SU-DHL-6 (cell line): ENCODE measurements at regions not wholly inside any gene's neighbourhood (a gene's known extent, or its start where the extent isn't known, plus 50 kb on each side); places are given as distances from the start of the nearest gene placed in this dataset.
A peak's percentile ranks its signal among the peaks of the same experiment; 100 is the strongest.
"Not testable (repeated sequence)": the region's sequence is repeated elsewhere in the genome, so short reads cannot be mapped to it uniquely, and the experiment has no call there.

ENCODE experiments used
- H2AFZ ChIP-seq: fragments of 200-600 bp; sonication (generic); 2 replicates; pipeline ENCODE4 v1.6.1; 2014; ENCODE audit warnings: low read depth, mild to moderate bottlenecking, moderate library complexity, mixed read lengths, antibody characterized with exemption, low read length; ENCODE audit not compliant: severe bottlenecking
- H3F3A ChIP-seq: fragments of 200-600 bp; shearing (Covaris generic); 2 replicates; pipeline ENCODE4 v1.6.0; 2016; ENCODE audit warnings: antibody characterized with exemption, mild to moderate bottlenecking; ENCODE audit not compliant: insufficient read depth
- H3K27ac ChIP-seq: fragments of 200-600 bp; sonication (generic); 2 replicates; pipeline ENCODE4 v1.5.1; 2016; ENCODE audit warnings: low read depth, mild to moderate bottlenecking, low read length, moderate library complexity, mixed read lengths
- H3K27me3 ChIP-seq: fragments of 200-600 bp; sonication (generic), shearing (Covaris generic); 2 replicates; pipeline ENCODE4 v1.6.0; 2014; ENCODE audit warnings: mild to moderate bottlenecking, low read length
- H3K36me3 ChIP-seq: fragments of 200-600 bp; sonication (generic); 2 replicates; pipeline ENCODE4 v1.6.1; 2014; ENCODE audit warnings: mild to moderate bottlenecking, low read length, mixed read lengths
- H3K4me2 ChIP-seq: fragments of 300-600, 200-600 bp; shearing (Covaris generic), sonication (generic); 2 replicates; pipeline ENCODE4 v1.6.0; 2014; ENCODE audit warnings: low read length, low read depth, mild to moderate bottlenecking; ENCODE audit not compliant: poor library complexity, severe bottlenecking
- H3K4me3 ChIP-seq: fragments of 200-600 bp; sonication (generic); 2 replicates; pipeline ENCODE4 v1.5.1; 2014; ENCODE audit warnings: antibody characterized with exemption, low read length, mild to moderate bottlenecking, mixed read lengths; ENCODE audit not compliant: insufficient read depth, poor library complexity, severe bottlenecking
- H3K79me2 ChIP-seq: fragments of 200-600 bp; sonication (generic); 2 replicates; pipeline ENCODE4 v1.6.1; 2014; ENCODE audit warnings: mild to moderate bottlenecking, low read length, moderate library complexity; ENCODE audit not compliant: insufficient read depth
- H3K9ac ChIP-seq: fragments of 200-600 bp; sonication (generic); 2 replicates; pipeline ENCODE4 v1.7.0; 2014; ENCODE audit warnings: mild to moderate bottlenecking, low read length
- H3K9me2 ChIP-seq: fragments of 200-600 bp; sonication (generic); replicated peaks from 2 replicates; pipeline ENCODE4 v1.6.1; 2014; ENCODE audit warnings: low read length; ENCODE audit not compliant: insufficient read depth
- H3K9me3 ChIP-seq: fragments of 200-600 bp; sonication (generic); 2 replicates; pipeline ENCODE4 v1.6.1; 2014; ENCODE audit warnings: low read length, mixed read lengths; ENCODE audit not compliant: insufficient read depth
- H4K20me1 ChIP-seq: fragments of 200-600 bp; sonication (generic); 2 replicates; pipeline ENCODE4 v1.6.1; 2014; ENCODE audit warnings: low read depth, mild to moderate bottlenecking, antibody characterized with exemption, low read length, moderate library complexity, mixed read lengths
- CTCF ChIP-seq: fragments of 200-600 bp; sonication (generic); IDR thresholded peaks from one replicate; pipeline ENCODE4 v1.5.1; 2017; ENCODE audit warnings: antibody characterized with exemption, mild to moderate bottlenecking, low read length, moderate library complexity; ENCODE audit not compliant: insufficient read depth, poor library complexity, severe bottlenecking
- EZH2phosphoT487 ChIP-seq: fragments of 200-600 bp; sonication (generic), shearing (Covaris generic); conservative IDR thresholded peaks from 2 replicates; pipeline ENCODE4 v1.6.1; 2018; ENCODE audit warnings: mild to moderate bottlenecking, antibody characterized with exemption, low read length, moderate library complexity, mixed read lengths

- H2AFZ ChIP-seq, result peak overlapping the region; percentile 86
- H4K20me1 ChIP-seq, result no peaks in the 10 kb centered on the region
- no peaks in the 10 kb centered on the region for H3K9me3 ChIP-seq
- TF ChIP-seq EZH2phosphoT487 (no peak), CTCF (no peak)
- no peaks in the 10 kb centered on the region for H3K79me2 ChIP-seq
- H3K36me3 ChIP-seq, result no peaks in the 10 kb centered on the region
- H3K4me2 ChIP-seq, result peak overlapping the region; percentile 69
- H3K4me3 ChIP-seq, result peak overlapping the region; percentile 32
- peaks cover 24% of the 10 kb centered on the region for H3F3A ChIP-seq
- no peaks in the 10 kb centered on the region for H3K9me2 ChIP-seq
- H3K27me3 ChIP-seq, result no peaks in the 10 kb centered on the region
- peak overlapping the region; percentile 55 for H3K9ac ChIP-seq
- peak overlapping the region; percentile 92 for H3K27ac ChIP-seq
Measured at GRCh38 chr12:14240873-14241220, 124.6 kb upstream of the ATF7IP start.

- H2AFZ ChIP-seq, H3K9me2 ChIP-seq, H4K20me1 ChIP-seq, H3K27ac ChIP-seq, H3K9me3 ChIP-seq, H3K4me3 ChIP-seq, H3K79me2 ChIP-seq, H3K27me3 ChIP-seq, H3K9ac ChIP-seq, H3K36me3 ChIP-seq, H3K4me2 ChIP-seq: not testable (repeated sequence)
- H3F3A ChIP-seq, result peaks cover 24% of the 10 kb centered on the region
Measured at GRCh38 chr12:14242825-14243224, 122.7 kb upstream of the ATF7IP start.

GRCh38 chr12:14243941-14244340, 121.5 kb upstream of the ATF7IP start:
- Histone ChIP-seq H3K27me3 (no peaks in the 10 kb centered on the region), H3K79me2 (no peaks in the 10 kb centered on the region), H3K36me3 (no peaks in the 10 kb centered on the region), H3K4me3 (no peak overlapping the region), H3F3A (peaks cover 18% of the 10 kb centered on the region), H3K9ac (no peak overlapping the region), H3K27ac (peak overlapping the region; percentile 26; the same call in 1 of the 2 replicates), H3K4me2 (no peak overlapping the region), H3K9me2 (no peaks in the 10 kb centered on the region), H3K9me3 (no peaks in the 10 kb centered on the region), H2AFZ (no peak overlapping the region), H4K20me1 (no peaks in the 10 kb centered on the region)
- TF ChIP-seq EZH2phosphoT487, result no peak
- no peak for TF ChIP-seq CTCF

GRCh38 chr12:14244876-14245669, 120.4 kb upstream of the ATF7IP start:
- Histone ChIP-seq H3K9me3 (no peaks in the 10 kb centered on the region), H3K27me3 (no peaks in the 10 kb centered on the region), H3K79me2 (no peaks in the 10 kb centered on the region), H2AFZ (peak overlapping the region; percentile 48), H3F3A (peaks cover 7% of the 10 kb centered on the region), H3K36me3 (no peaks in the 10 kb centered on the region), H4K20me1 (no peaks in the 10 kb centered on the region), H3K9ac (no peak overlapping the region), H3K27ac (peak overlapping the region; percentile 26; the same call in 1 of the 2 replicates), H3K9me2 (no peaks in the 10 kb centered on the region), H3K4me3 (no peak overlapping the region), H3K4me2 (peak overlapping the region; percentile 18)
- TF ChIP-seq EZH2phosphoT487 (no peak), CTCF (no peak)
